ENCODE measurements at regions not wholly inside any gene's neighbourhood (a gene's known extent, or its start where the extent isn't known, plus 50 kb on each side); places are given as distances from the start of the nearest gene placed in this dataset.

- TF ChIP-seq CTCF (conservative IDR thresholded peaks at IDR 0.05; ENCODE audit: low read length): no peak
- TF ChIP-seq EZH2phosphoT487 (IDR thresholded peaks at IDR 0.05; ENCODE audit: borderline replicate concordance, low read depth, low read length): no peak
Measured at GRCh38 chr18:42418121-42418520, 463.1 kb downstream of the PIK3C3 start.
